HG02759 (cell line): ENCODE measurements at regions not wholly inside any gene's neighbourhood (a gene's known extent, or its start where the extent isn't known, plus 50 kb on each side); places are given as distances from the start of the nearest gene placed in this dataset.
"Not testable (repeated sequence)": the region's sequence is repeated elsewhere in the genome, so short reads cannot be mapped to it uniquely, and the experiment has no call there.

Experiments used
- ATAC-seq: cut with Tn5 transposase; IDR thresholded peaks from one replicate; pipeline ENCODE4 v1.9.1; 2021; ENCODE audit warnings: mild to moderate bottlenecking, moderate library complexity; ENCODE audit not compliant: unreplicated experiment

- no peak for ATAC-seq
Observed at GRCh38 chr16:29311461-29312344, 94.8 kb downstream of the NPIPB11 start.

GRCh38 chr16:29310852-29311314 is 95.6 kb downstream of the NPIPB11 start:
- no peak for ATAC-seq

GRCh38 chr16:29310243-29310642 is 96.3 kb downstream of the NPIPB11 start:
- not testable (repeated sequence) for ATAC-seq

- ATAC-seq = not testable (repeated sequence)
Observed at GRCh38 chr16:29309601-29310000, 96.9 kb downstream of the NPIPB11 start.

GRCh38 chr16:29308644-29309546 is 97.6 kb downstream of the NPIPB11 start:
- ATAC-seq = no peak

GRCh38 chr16:29307598-29308507 is 98.7 kb downstream of the NPIPB11 start:
- ATAC-seq = no peak

GRCh38 chr16:29306943-29307597 is 99.4 kb downstream of the NPIPB11 start:
- ATAC-seq = no peak

- no peak for ATAC-seq
Observed at GRCh38 chr16:29306201-29306600, 100.3 kb downstream of the NPIPB11 start.

GRCh38 chr16:29305018-29305417 is 101.5 kb downstream of the NPIPB11 start:
- ATAC-seq = not testable (repeated sequence)

GRCh38 chr16:29304251-29304650 is 102.3 kb downstream of the NPIPB11 start:
- no peak for ATAC-seq

GRCh38 chr16:29303520-29303919 is 103.0 kb downstream of the NPIPB11 start:
- no peak for ATAC-seq

- ATAC-seq = no peak
Observed at GRCh38 chr16:29302976-29303375, 103.5 kb downstream of the NPIPB11 start.

- ATAC-seq = not testable (repeated sequence)
Observed at GRCh38 chr16:29302433-29302832, 104.1 kb downstream of the NPIPB11 start.

- not testable (repeated sequence) for ATAC-seq
Observed at GRCh38 chr16:29301662-29302285, 104.7 kb downstream of the NPIPB11 start.

GRCh38 chr16:29300541-29301535 is 105.7 kb downstream of the NPIPB11 start:
- not testable (repeated sequence) for ATAC-seq

- ATAC-seq = not testable (repeated sequence)
Observed at GRCh38 chr16:29300030-29300491, 106.5 kb downstream of the NPIPB11 start.

GRCh38 chr16:29298997-29299396 is 107.5 kb downstream of the NPIPB11 start:
- ATAC-seq = not testable (repeated sequence)

- not testable (repeated sequence) for ATAC-seq
Observed at GRCh38 chr16:29298307-29298706, 108.2 kb downstream of the NPIPB11 start.
